ENCODE measurements at regions not wholly inside any gene's neighbourhood (a gene's known extent, or its start where the extent isn't known, plus 50 kb on each side); places are given as distances from the start of the nearest gene placed in this dataset.

GRCh38 chr6:167735084-167735950, 91.4 kb upstream of the AFDN start (continued):
- 0 out of 2 replicates have a peak, but pooled peaks have one; percentile 29 for TF ChIP-seq ZFP41 (CRISPR knock-in tag; IDR thresholded peaks at IDR 0.05; ENCODE audit: borderline replicate concordance)
- peak; percentile 98 for TF ChIP-seq ZNF609 (CRISPR knock-in tag; IDR thresholded peaks at IDR 0.05; ENCODE audit: borderline replicate concordance)
- TF ChIP-seq NCOA1 (CRISPR knock-in tag; IDR thresholded peaks at IDR 0.05), result peak; percentile 95
- TF ChIP-seq HOXA5 (CRISPR knock-in tag; IDR thresholded peaks at IDR 0.05), result no peak
- TF ChIP-seq ARID5B (CRISPR knock-in tag; IDR thresholded peaks at IDR 0.05), result peak; percentile 86
- peak; percentile 43 for TF ChIP-seq CBX1 (IDR thresholded peaks at IDR 0.05; ENCODE audit: low read depth)
- TF ChIP-seq ATF4 (CRISPR knock-in tag; IDR thresholded peaks at IDR 0.05), result peak in 1 of 2 experiments; percentile 33; a peak in 1 of 4 replicates
- TF ChIP-seq ELF4 (CRISPR knock-in tag; IDR thresholded peaks at IDR 0.05; ENCODE audit: borderline replicate concordance), result no peak
- TF ChIP-seq THYN1 (CRISPR knock-in tag; IDR thresholded peaks at IDR 0.05; ENCODE audit: borderline replicate concordance, low read depth), result no peak
- peak; percentile 96 for TF ChIP-seq ZNF292 (CRISPR knock-in tag; IDR thresholded peaks at IDR 0.05; ENCODE audit: borderline replicate concordance, low read depth)
- no peak for TF ChIP-seq NFATC3 (CRISPR knock-in tag; IDR thresholded peaks at IDR 0.05)
- TF ChIP-seq ZFP82 (CRISPR knock-in tag; IDR thresholded peaks at IDR 0.05; ENCODE audit: borderline replicate concordance), result no peak
- TF ChIP-seq ZNF563 (CRISPR knock-in tag; IDR thresholded peaks at IDR 0.05), result peak; percentile 83; the same call in 1 of the 2 replicates
- peak; percentile 60 for TF ChIP-seq BHLHE40 (IDR thresholded peaks at IDR 0.05; ENCODE audit: low read length)
- TF ChIP-seq TBL1XR1 (IDR thresholded peaks at IDR 0.05; ENCODE audit: borderline replicate concordance, low read length, partially characterized antibody), result peak; percentile 79
- TF ChIP-seq HCFC1 (IDR thresholded peaks at IDR 0.05; ENCODE audit: low read depth, low read length), result no peak
- TF ChIP-seq NR2F2 (IDR thresholded peaks at IDR 0.05; ENCODE audit: borderline replicate concordance, low read depth), result peak; percentile 100
- no peak for TF ChIP-seq PAF1 (CRISPR knock-in tag; IDR thresholded peaks at IDR 0.05)
- no peak for TF ChIP-seq ZSCAN9 (CRISPR knock-in tag; IDR thresholded peaks at IDR 0.05; ENCODE audit: borderline replicate concordance)
- peak; percentile 100 for TF ChIP-seq MTA1 (CRISPR knock-in tag; IDR thresholded peaks at IDR 0.05; ENCODE audit: borderline replicate concordance)
- TF ChIP-seq TGIF2 (CRISPR knock-in tag; IDR thresholded peaks at IDR 0.05), result peak; percentile 11; the same call in 1 of the 2 replicates
